Esophagus muscularis mucosa (tissue), 4 donors: ENCODE measurements at regions not wholly inside any gene's neighbourhood (a gene's known extent, or its start where the extent isn't known, plus 50 kb on each side); places are given as distances from the start of the nearest gene placed in this dataset.

ENCODE experiments used
- DNase-seq: peaks from one replicate; pipeline ENCODE4 v3.0.0-alpha.2; 2017; ENCODE audit errors: extremely low spot score
- H3K27ac ChIP-seq, 4 donors: fragments of 200-600 bp; sonication (generic); replicated peaks in 1 of 4; 1 replicate in 3 of 4; 2 replicates in 1 of 4; pipeline ENCODE4 v1.5.1; 2016 to 2019; ENCODE audit warnings: mild to moderate bottlenecking in 1 of 4
- H3K27me3 ChIP-seq, 4 donors: fragments of 200-600 bp; sonication (generic); one replicate each; pipeline versions ENCODE4 v1.5.1 to v1.6.0; 2016 to 2019
- H3K36me3 ChIP-seq, 4 donors: fragments of 200-600 bp; sonication (generic); one replicate each; pipeline ENCODE4 v1.5.1; 2016 to 2019
- H3K4me1 ChIP-seq, 4 donors: fragments of 200-600 bp; sonication (generic); one replicate each; pipeline ENCODE4 v1.5.1; 2016 to 2019
- H3K4me3 ChIP-seq, 4 donors: fragments of 200-600 bp; sonication (generic); 1 replicate in 2 of 4; 2 replicates in 2 of 4; pipeline ENCODE4 v1.5.1; 2016 to 2019; ENCODE audit warnings: mild to moderate bottlenecking in 4 of 4, moderate library complexity in 1 of 4
- H3K9me3 ChIP-seq, 4 donors: fragments of 200-600 bp; sonication (generic); 1 replicate in 3 of 4; 2 replicates in 1 of 4; pipeline ENCODE4 v1.5.1; 2016 to 2019
- EP300 ChIP-seq: sonication (generic); formaldehyde crosslinking; IDR thresholded peaks from one replicate; pipeline ENCODE4 v1.6.1; 2017; ENCODE audit warnings: antibody characterized with exemption
- POLR2A ChIP-seq: fragments of 450-650 bp; IDR thresholded peaks from one replicate; pipeline ENCODE4 v1.6.1; 2017; ENCODE audit warnings: antibody characterized with exemption, moderate library complexity, mild to moderate bottlenecking, low read depth
- POLR2AphosphoS5 ChIP-seq, 2 donors: sonication (generic); formaldehyde crosslinking; IDR thresholded peaks; one replicate each; pipeline ENCODE4 v1.6.1; 2017; ENCODE audit warnings: antibody characterized with exemption in 2 of 2
- WGBS: methylation state at CpG from one replicate; pipeline ENCODE4 v1.1.5; 2018; 5-methylcytosine and 5-hydroxymethylcytosine counted together
- intact Hi-C: fragments of 100-400 bp; cut with DNase I; formaldehyde crosslinking; loops from one replicate; pipeline ENCODE4 v1.15.1; 2023
- TF ChIP-seq, protein P1 (sequence below), 3 experiments: fragments of 200-600 bp in 2 of 3; fragments of 450-650 bp in 1 of 3; sonication (generic) in 2 of 3; IDR thresholded peaks; one replicate each; pipeline ENCODE4 v1.5.1; 2017 to 2019; ENCODE audit warnings: antibody characterized with exemption in 3 of 3, mild to moderate bottlenecking in 2 of 3, moderate library complexity in 1 of 3

DNA sequence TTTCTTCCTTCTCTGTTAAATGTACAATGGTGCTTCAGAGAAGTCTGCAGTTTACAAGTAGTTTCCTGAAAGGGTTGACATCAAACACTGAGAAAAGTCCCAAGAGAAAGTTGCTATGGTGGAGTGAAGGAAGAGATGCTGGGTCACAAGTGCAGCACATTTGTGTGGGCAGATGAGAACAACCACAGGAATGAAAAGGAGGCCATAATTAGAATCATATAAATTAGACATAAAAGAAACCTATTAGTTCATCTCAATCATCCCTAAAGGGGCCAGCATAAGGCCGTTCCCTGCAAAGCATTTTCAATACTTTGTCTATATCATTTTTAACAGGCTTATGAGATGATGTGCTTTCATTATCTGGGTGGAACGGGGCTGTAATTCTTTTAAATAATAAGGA is 359.2 kb downstream of the IRS2 start:
- H3K27me3 ChIP-seq, result no peaks in the 10 kb centered on the region
- no peak for TF ChIP-seq POLR2A
- TF ChIP-seq, protein P1, sequence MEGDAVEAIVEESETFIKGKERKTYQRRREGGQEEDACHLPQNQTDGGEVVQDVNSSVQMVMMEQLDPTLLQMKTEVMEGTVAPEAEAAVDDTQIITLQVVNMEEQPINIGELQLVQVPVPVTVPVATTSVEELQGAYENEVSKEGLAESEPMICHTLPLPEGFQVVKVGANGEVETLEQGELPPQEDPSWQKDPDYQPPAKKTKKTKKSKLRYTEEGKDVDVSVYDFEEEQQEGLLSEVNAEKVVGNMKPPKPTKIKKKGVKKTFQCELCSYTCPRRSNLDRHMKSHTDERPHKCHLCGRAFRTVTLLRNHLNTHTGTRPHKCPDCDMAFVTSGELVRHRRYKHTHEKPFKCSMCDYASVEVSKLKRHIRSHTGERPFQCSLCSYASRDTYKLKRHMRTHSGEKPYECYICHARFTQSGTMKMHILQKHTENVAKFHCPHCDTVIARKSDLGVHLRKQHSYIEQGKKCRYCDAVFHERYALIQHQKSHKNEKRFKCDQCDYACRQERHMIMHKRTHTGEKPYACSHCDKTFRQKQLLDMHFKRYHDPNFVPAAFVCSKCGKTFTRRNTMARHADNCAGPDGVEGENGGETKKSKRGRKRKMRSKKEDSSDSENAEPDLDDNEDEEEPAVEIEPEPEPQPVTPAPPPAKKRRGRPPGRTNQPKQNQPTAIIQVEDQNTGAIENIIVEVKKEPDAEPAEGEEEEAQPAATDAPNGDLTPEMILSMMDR (IDR thresholded peaks at IDR 0.05), result no peak
- no peak for TF ChIP-seq EP300
- no peak for TF ChIP-seq POLR2AphosphoS5 (IDR thresholded peaks at IDR 0.05)
- H3K9me3 ChIP-seq, result no peaks in the 10 kb centered on the region
- no peaks in the 10 kb centered on the region for H3K36me3 ChIP-seq
- no peak overlapping the region for H3K4me3 ChIP-seq
- peak; percentile 29 for DNase-seq
- no peaks in the 10 kb centered on the region for H3K4me1 ChIP-seq
- no peak overlapping the region for H3K27ac ChIP-seq
- intact Hi-C loops, result no loop called here
- 85% methylated on average over 2 of the region's 2 CpGs for WGBS

DNA sequence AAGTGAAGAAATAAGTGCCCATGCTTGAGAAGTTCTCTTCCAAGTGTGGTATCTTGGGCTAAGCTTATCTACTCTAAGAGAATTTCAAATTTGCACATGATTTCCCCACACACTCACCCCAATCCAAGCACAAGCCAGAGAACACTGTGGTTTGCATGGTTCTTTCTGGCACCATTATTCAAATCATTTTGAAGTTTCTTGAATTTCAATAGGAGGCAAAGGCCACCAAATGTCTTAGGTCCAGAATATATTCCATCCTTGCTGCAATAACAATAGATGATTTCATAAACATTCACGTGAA is 359.7 kb downstream of the IRS2 start:
- WGBS, result 78% methylated on average over 1 of the region's 1 CpG
- intact Hi-C loops, result no loop called here
- Histone ChIP-seq H3K27ac (no peak overlapping the region), H3K4me3 (no peak overlapping the region), H3K4me1 (no peaks in the 10 kb centered on the region), H3K36me3 (no peaks in the 10 kb centered on the region), H3K27me3 (no peaks in the 10 kb centered on the region), H3K9me3 (no peaks in the 10 kb centered on the region)
- TF ChIP-seq EP300 (no peak), POLR2A (no peak), POLR2AphosphoS5 (IDR thresholded peaks at IDR 0.05) (no peak)
- TF ChIP-seq, protein P1 (IDR thresholded peaks at IDR 0.05), result no peak
- no peak for DNase-seq

DNA sequence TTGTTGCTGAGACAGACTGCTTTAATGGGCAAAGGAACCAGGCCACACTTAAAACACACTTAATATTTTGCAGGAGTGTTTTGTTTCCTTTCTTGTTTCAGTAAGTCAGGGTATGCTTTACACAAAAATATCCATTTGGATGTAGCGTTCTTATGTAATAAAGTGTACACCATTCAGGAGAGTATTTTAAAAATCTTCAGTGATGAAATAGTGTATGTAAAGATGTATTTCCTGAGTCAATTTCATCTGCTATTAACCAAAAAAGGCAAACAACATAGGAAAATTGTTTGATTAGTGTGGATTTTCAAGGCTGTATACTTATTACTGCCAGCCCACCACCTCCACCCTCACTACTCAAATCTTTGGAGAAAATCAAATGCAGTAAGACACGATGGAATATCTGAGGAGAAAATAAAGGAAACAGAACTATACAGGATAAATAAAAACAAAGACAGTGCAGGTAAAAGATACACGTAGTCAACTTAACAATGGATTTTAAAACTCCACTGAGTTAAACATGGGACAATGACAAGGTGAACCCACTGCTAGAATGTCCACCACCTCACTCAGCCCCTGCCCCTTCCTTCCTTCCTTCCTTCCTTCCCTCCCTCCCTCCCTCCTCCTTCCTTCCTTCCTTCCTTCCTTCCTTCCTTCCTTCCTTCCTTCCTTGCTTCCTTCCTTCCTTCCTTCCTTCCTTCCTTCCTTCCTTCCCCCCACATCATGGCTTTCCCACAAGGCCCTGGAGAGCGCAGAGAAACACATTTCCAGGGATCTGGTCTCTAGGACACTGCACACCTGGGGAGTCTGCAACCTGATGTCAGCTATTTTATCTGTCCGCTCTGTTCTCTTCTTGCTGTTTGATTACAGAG is 360.3 kb downstream of the IRS2 start:
- TF ChIP-seq POLR2A, result no peak
- TF ChIP-seq POLR2AphosphoS5 (IDR thresholded peaks at IDR 0.05), result no peak
- no peak for TF ChIP-seq EP300
- TF ChIP-seq, protein P1 (IDR thresholded peaks at IDR 0.05), result no peak
- Histone ChIP-seq H3K27me3 (no peaks in the 10 kb centered on the region), H3K9me3 (no peaks in the 10 kb centered on the region), H3K4me3 (no peak overlapping the region), H3K27ac (no peak overlapping the region), H3K4me1 (no peaks in the 10 kb centered on the region), H3K36me3 (no peaks in the 10 kb centered on the region)
- 77% methylated on average over 5 of the region's 5 CpGs for WGBS
- no peak for DNase-seq
- intact Hi-C loops, result no loop called here

DNA sequence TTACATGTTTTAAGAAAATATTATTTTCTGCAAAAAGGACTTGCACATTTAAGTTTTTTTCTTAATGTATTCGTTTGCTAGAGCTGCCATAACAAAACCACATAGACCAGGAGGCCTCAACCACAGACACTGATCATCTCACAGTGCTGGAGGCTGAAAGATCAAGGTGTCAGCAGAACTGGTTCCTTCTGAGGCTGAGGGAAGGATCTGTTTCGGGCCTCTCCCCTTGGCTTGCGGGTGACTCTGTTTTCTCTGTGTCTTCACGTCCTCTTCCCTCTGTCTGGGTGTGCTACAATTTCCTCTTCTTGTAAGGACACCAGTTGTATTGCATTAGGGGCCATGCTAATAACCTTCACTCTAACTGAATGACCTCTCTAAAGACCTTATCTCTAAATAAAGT is 364.2 kb downstream of the IRS2 start:
- H3K36me3 ChIP-seq, result no peaks in the 10 kb centered on the region
- no peaks in the 10 kb centered on the region for H3K4me1 ChIP-seq
- no peak overlapping the region for H3K4me3 ChIP-seq
- no peak for TF ChIP-seq POLR2AphosphoS5 (IDR thresholded peaks at IDR 0.05)
- no peak for TF ChIP-seq EP300
- no peak for TF ChIP-seq POLR2A
- TF ChIP-seq, protein P1 (IDR thresholded peaks at IDR 0.05), result no peak
- H3K27ac ChIP-seq, result no peak overlapping the region
- H3K9me3 ChIP-seq, result no peaks in the 10 kb centered on the region
- no peak for DNase-seq
- intact Hi-C loops, result no loop called here
- no peaks in the 10 kb centered on the region for H3K27me3 ChIP-seq
- WGBS, result 72% methylated on average over 4 of the region's 4 CpGs

DNA sequence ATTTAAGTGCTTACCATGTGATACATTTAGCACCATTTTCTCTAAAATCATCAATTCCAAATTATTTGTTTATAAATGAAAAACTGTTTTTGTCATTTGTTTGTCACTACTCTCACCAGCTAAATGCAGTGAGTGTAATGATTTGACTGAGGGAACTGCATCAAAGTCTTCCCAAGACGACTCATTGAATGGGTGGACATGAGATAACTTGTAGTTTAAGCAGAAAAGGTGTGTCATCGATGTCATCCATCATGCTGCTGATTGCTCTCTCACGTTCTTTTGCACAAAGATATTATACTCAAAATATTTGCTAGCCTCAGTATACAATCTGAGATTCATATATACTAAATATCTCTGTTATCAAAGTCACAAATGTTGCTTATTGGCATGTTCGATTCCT is 366.5 kb downstream of the IRS2 start:
- intact Hi-C loops, result no loop called here
- H3K27me3 ChIP-seq, result no peaks in the 10 kb centered on the region
- TF ChIP-seq EP300 (no peak), POLR2A (no peak), POLR2AphosphoS5 (IDR thresholded peaks at IDR 0.05) (no peak)
- TF ChIP-seq, protein P1 (IDR thresholded peaks at IDR 0.05), result no peak
- no peaks in the 10 kb centered on the region for H3K9me3 ChIP-seq
- no peak overlapping the region for H3K4me3 ChIP-seq
- H3K4me1 ChIP-seq, result no peaks in the 10 kb centered on the region
- DNase-seq, result no peak
- no peak overlapping the region for H3K27ac ChIP-seq
- WGBS, result 89% methylated on average over 4 of the region's 4 CpGs
- H3K36me3 ChIP-seq, result no peaks in the 10 kb centered on the region
